KOPT-K1 (cell line): ENCODE measurements at regions not wholly inside any gene's neighbourhood (a gene's known extent, or its start where the extent isn't known, plus 50 kb on each side); places are given as distances from the start of the nearest gene placed in this dataset.
"Not testable (repeated sequence)": the region's sequence is repeated elsewhere in the genome, so short reads cannot be mapped to it uniquely, and the experiment has no call there.

ENCODE experiments used
- H3K27ac ChIP-seq: fragments of 200-600 bp; sonication (generic); 2 replicates; pipeline ENCODE4 v1.5.1; 2016; ENCODE audit warnings: antibody characterized with exemption, mild to moderate bottlenecking, low read depth, low read length; ENCODE audit not compliant: poor library complexity, severe bottlenecking
- H3K36me3 ChIP-seq: fragments of 200-600 bp; sonication (generic); 2 replicates; pipeline ENCODE4 v1.5.1; 2017; ENCODE audit warnings: antibody characterized with exemption, mild to moderate bottlenecking, low read length, moderate library complexity; ENCODE audit not compliant: insufficient read depth
- H3K9me3 ChIP-seq: fragments of 200-600 bp; sonication (generic); 2 replicates; pipeline ENCODE4 v1.5.1; 2017; ENCODE audit warnings: antibody characterized with exemption, low read length, mild to moderate bottlenecking; ENCODE audit not compliant: insufficient read depth, poor library complexity, severe bottlenecking

DNA sequence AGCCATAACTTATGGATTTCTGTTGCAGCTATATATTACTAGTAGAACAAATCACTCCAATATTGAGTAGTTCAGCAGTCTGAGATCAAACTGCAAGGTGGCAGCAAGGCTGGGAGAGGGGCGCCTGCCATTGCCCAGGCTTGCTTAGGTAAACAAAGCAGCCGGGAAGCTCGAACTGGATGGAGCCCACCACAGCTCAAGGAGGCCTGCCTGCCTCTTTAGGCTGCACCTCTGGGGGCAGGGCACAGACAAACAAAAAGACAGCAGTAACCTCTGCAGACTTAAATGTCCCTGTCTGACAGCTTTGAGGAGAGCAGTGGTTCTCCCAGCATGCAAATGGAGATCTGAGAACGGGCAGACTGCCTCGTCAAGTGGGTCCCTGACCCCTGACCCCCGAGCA lies 1059.8 kb upstream of the CELF2 start:
- H3K27ac ChIP-seq, H3K36me3 ChIP-seq, H3K9me3 ChIP-seq: not testable (repeated sequence)

DNA sequence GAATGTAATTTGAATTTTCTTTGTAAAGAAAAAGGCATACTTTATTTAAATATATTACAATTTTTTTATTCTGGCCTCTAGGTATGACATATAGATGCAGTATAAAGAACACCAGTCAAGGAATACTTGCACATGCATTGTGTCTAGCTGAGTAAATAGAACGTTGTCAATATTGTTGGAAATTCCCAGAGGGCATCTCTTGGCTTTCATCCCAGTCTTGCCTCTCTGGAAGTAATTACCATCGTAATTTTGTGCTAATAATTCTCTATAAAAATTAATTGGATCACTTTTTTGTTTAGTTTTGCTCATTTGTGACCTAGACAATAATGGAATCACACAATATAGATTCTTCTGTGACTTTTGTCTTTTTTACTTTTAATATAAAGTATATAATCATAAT lies 1052.3 kb upstream of the CELF2 start:
- Histone ChIP-seq H3K36me3 (no peaks in the 10 kb centered on the region), H3K9me3 (no peaks in the 10 kb centered on the region), H3K27ac (no peak overlapping the region)

DNA sequence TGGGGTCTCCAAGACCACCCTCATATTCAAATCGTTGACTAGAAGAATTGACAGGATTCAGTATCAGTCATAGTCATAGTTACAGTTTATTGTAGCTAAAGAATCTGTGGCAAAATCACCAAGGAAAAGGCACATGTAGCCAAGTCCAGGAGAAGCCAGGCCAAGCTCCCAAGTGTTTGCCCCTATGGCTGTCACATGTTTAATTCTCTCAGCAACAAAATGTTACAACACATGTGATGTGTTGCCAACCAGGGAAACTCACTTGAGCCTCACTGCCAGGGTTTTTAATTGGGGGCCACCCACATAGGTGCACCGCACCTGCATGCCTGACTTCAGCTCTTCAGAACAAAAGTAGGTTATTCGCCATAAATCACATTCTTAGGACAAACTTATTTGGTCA lies 1030.9 kb upstream of the CELF2 start:
- Histone ChIP-seq H3K27ac (no peak overlapping the region), H3K9me3 (no peaks in the 10 kb centered on the region), H3K36me3 (no peaks in the 10 kb centered on the region)

DNA sequence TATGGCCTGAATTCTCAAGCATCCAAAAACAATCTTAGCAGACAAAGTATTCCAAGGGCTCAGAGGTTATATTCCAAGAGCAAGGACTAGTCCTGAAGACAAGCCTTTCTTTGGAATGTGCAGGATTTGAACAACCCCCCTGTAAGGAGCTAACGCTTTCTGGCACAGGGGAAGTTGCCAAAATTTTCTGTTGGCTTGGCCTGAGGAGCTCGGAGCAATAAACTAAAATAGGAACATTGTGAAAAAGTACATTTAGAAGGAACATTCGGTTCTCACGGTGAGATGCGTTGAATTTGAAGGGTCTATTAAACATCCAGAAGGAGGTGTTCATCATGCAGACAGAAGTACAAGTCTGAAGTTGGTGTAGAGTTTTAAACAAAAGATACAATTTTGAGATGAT lies 1030.5 kb upstream of the CELF2 start:
- H3K9me3 ChIP-seq, result no peaks in the 10 kb centered on the region
- no peaks in the 10 kb centered on the region for H3K36me3 ChIP-seq
- H3K27ac ChIP-seq, result no peak overlapping the region

DNA sequence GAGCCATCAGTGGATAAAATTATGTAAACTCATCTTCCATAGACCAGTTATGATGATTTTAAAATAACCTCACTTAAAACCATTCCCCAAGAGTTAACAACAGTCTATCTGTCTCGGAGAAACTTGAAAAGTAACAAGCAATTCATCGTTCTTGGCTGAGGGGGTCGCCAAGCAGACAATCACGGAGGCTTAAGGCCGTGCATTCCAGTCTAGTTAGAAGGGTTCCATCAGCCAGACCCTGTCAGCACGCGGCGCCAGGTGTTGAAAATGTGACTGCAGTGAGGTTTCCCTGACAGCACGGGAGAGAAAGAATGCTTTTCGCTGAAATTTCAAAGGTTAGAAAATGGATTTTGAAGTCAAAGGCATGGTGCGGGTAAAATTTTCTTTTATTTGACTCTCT lies 1025.0 kb upstream of the CELF2 start:
- Histone ChIP-seq H3K27ac (no peak overlapping the region), H3K36me3 (no peaks in the 10 kb centered on the region), H3K9me3 (peaks cover under 1% of the 10 kb centered on the region)

DNA sequence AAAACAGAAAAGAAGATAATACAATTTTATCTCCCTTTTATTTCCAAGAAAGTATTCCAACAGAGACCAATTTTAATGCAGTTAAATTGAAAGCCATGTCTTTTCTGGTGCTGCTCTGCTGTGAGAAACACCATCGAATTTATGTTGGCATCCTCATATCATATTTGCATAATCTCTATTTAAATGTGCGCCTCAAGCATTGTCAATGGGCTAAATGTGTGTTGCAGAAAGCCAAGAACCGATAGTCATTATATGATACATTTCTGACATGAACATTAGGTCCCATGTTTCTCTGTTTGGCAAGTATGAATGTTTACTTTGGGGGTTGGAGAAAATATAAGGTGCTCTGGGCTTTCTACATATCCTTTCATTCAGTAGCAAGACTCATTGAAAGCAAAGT lies 1023.5 kb upstream of the CELF2 start:
- H3K36me3 ChIP-seq, result no peaks in the 10 kb centered on the region
- no peak overlapping the region for H3K27ac ChIP-seq
- peaks cover 5% of the 10 kb centered on the region for H3K9me3 ChIP-seq

DNA sequence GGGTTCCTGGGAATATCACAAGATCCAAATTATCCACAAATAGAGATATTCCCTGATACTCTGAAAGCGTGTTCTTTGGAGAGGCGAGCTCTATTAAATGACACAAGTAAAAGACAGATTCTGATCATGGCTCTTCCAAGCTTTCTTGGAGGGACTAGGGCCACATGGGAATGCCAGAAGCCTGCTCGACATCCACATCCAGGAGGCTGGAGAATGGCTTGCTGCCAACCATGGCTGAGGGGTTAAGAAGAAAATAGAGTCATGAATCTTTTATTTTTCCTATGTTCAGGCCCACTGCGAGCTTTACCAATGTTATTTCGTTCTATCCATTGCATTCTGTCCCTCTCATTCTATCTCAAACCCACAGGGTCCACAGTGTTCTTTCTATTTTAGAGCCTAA lies 1018.0 kb upstream of the CELF2 start:
- no peak overlapping the region for H3K27ac ChIP-seq
- H3K36me3 ChIP-seq, result no peaks in the 10 kb centered on the region
- peaks cover 5% of the 10 kb centered on the region for H3K9me3 ChIP-seq

DNA sequence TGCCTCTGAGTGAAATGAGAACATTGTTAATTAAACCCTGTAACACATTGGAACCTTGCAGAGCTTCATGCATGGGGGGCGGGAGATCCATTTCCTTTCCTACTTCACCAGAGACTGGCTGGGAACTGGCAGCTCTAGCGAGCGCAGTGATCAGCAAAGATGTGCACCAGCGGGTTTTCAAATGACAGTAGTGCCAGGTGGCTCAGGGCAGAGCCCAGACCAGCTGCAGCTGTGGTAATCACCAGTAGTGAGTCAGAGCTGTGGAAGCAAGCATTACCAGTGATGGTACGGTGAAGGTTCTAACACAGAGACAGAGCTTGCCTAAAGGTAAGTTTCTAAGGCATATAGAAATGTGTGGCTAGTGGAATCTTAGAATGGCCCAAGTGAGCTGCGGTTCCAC lies 1009.7 kb upstream of the CELF2 start:
- H3K9me3 ChIP-seq, result no peaks in the 10 kb centered on the region
- H3K36me3 ChIP-seq, result no peaks in the 10 kb centered on the region
- H3K27ac ChIP-seq, result no peak overlapping the region

DNA sequence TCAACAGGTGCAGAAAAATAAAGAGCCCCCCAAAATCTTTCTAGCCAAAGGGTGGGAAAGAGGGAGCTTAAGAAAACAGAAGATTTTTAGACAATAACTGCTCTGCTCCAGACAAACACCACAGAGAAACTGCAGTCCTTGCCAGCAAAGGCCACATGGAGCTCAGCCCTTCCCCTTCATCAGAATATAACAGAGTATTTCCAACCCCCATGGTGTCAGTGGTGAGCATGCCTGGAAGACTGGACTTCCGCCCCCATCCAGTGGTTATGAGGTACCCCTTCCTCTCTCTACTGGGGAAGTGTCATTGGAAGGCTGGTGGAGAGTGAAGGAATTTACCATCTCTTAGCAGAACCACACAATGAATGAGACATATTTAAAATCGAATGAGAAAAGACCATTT lies 1007.3 kb upstream of the CELF2 start:
- H3K9me3 ChIP-seq, result no peaks in the 10 kb centered on the region
- no peak overlapping the region for H3K27ac ChIP-seq
- no peaks in the 10 kb centered on the region for H3K36me3 ChIP-seq

DNA sequence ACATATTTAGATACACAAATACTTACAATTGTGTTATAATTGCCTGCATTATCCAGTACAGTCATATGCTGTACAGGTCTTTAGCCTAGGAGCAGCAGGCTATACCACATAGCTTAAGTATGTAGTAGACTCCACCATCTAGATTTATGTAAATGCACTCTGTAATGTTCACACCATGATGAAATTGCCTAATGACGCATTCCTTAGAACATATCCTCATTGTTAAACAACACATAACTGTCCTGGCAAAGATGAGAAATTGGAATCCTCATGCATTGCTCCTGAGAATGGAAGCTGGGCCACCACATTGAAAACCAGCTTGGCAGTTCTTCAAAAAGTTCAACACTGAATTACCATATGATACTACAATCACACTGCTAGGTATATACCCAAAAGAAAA lies 1002.8 kb upstream of the CELF2 start:
- no peak overlapping the region for H3K27ac ChIP-seq
- H3K36me3 ChIP-seq, result no peaks in the 10 kb centered on the region
- no peaks in the 10 kb centered on the region for H3K9me3 ChIP-seq

DNA sequence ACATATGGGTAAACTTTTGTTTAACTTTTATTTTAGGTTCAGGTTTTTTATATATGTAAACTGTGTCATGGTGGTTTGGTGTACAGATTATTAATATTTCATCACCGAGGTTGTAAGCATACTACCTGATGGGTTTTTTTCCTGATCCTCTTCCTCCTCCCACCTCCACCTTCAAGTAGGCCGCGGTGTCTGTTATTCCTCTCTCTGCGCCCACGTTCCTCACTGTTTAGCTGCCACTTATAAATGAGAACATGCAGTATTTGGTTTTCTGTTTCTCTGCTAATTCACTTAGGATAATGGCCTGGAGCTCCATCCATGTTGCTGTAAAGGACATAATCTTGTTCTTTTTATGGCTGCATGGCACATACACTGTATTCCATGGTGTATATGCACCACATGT lies 1000.0 kb upstream of the CELF2 start:
- no peak overlapping the region for H3K27ac ChIP-seq
- no peaks in the 10 kb centered on the region for H3K9me3 ChIP-seq
- no peaks in the 10 kb centered on the region for H3K36me3 ChIP-seq

DNA sequence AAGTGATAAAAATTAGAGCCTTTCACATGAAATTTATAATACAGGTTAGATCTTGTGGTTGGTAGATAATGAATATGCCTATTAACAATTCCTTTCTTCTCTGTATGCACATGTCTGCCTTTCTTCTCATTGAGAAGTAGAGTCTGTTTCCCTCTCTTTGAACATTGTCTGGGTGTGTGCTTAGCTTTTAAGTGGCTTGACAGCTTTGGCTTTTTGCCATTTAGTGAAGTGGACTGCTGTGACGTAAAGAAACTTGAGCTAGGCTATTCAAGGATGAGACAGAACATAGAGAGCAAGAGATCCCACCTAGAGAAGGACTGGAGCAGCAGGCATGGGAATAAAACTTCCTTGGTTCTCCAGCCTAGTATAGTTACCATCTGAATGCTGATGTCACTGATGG lies 996.7 kb upstream of the CELF2 start:
- Histone ChIP-seq H3K9me3 (no peaks in the 10 kb centered on the region), H3K27ac (no peak overlapping the region), H3K36me3 (no peaks in the 10 kb centered on the region)

DNA sequence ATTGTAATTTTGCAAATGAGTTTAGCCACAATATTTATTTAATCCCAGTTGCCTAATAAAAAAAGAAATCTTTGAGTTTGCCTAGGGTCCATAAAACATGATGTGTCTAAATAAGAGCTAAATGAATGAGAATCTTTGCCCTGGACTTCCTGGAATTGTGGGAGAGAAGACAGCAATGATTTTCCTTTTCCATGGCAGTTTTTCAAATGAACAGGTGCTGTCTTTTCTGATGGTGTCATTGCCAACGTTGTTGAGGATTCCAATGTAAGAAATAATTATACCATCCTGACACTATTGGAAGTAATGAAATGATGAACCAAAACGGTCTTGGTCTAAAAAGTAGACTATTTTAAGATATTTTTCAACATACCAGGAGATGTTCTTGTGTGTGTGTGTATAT lies 984.7 kb upstream of the CELF2 start:
- Histone ChIP-seq H3K9me3 (no peaks in the 10 kb centered on the region), H3K36me3 (no peaks in the 10 kb centered on the region), H3K27ac (no peak overlapping the region)

DNA sequence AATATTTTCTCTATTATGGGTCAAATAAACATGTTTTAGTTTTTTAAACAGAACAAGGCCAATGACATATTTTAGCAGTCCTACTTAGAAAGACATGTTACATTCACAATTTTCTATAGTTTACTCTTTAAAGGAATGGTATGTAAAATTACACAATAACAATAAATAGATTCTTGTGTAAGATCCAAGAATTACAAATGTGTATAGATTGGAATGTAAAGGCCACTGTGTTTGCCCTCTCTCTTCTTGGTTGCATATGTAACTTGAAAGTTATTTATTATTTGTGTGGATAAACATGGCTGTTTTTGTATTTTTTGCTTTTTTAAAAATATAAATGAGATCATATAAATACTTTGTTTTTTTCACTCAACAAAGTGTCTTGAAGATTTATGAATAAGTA lies 979.3 kb upstream of the CELF2 start:
- no peaks in the 10 kb centered on the region for H3K36me3 ChIP-seq
- no peaks in the 10 kb centered on the region for H3K9me3 ChIP-seq
- H3K27ac ChIP-seq, result no peak overlapping the region

DNA sequence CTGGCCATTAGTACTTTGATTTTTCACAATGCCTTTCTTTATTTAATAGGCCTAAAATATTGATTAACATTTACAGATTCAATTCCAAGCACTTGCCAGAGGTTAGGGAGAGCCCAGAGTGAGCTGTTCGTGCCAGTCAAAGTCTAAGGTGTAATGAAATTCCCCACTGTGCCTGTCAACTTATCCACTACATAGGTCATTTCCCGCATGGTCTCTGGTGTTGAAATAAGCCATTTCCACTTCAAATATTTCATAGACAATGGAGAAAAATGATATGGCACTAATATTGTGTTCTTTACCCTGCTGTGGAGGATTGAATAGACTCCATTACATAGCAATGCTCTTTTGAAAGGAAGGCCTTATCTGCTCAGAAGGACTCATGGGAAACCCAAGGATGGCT lies 978.1 kb upstream of the CELF2 start:
- no peaks in the 10 kb centered on the region for H3K9me3 ChIP-seq

DNA sequence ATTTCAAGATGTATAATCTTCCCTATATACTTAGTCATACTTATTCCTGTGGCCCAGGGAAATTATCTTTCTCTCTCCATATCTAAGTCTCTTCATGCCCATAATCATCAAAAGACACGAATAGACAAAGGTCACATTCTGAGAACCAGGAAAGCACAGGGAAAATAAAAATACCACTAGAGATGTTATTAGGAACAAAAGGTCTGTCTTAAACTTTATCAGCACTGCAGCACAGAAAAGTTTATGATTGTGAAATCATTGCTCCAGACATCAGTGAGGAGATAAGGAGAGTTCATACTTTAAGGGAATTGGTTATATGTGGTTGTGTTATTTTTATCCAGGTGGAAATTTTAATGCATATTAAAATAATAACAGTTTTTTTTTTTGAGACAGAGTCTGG lies 974.6 kb upstream of the CELF2 start:
- no peaks in the 10 kb centered on the region for H3K9me3 ChIP-seq
- no peak overlapping the region for H3K27ac ChIP-seq

More for the DNA sequence above, 978.1 kb upstream of the CELF2 start:
- Histone ChIP-seq H3K27ac (no peak overlapping the region), H3K36me3 (no peaks in the 10 kb centered on the region)

More for the DNA sequence above, 974.6 kb upstream of the CELF2 start:
- H3K36me3 ChIP-seq, result no peaks in the 10 kb centered on the region
